T-helper 1 cell treated with Interleukin-12 subunit alpha and Interleukin-12 subunit beta and Interleukin-4 antibody, amounts not matched to agents 30 μg/mL and 1 μg/mL, for 36 hours (primary cell): ENCODE measurements at regions not wholly inside any gene's neighbourhood (a gene's known extent, or its start where the extent isn't known, plus 50 kb on each side); places are given as distances from the start of the nearest gene placed in this dataset.
"Not testable (repeated sequence)": the region's sequence is repeated elsewhere in the genome, so short reads cannot be mapped to it uniquely, and the experiment has no call there.

Experiments
- H3K27ac Mint-ChIP-seq: one replicate; pipeline ENCODE4 v1.8.0; 2021; ENCODE audit warnings: mild to moderate bottlenecking, mixed read lengths
- H3K27me3 Mint-ChIP-seq: one replicate; pipeline ENCODE4 v1.8.0; 2021; ENCODE audit warnings: low read depth, mixed read lengths
- H3K36me3 Mint-ChIP-seq: one replicate; pipeline ENCODE4 v1.8.0; 2021; ENCODE audit warnings: low read depth, mixed read lengths
- H3K4me1 Mint-ChIP-seq: one replicate; pipeline ENCODE4 v1.8.0; 2021; ENCODE audit warnings: low read depth, mixed read lengths
- H3K4me3 Mint-ChIP-seq: one replicate; pipeline ENCODE4 v1.8.0; 2021; ENCODE audit warnings: mild to moderate bottlenecking, moderate library complexity, mixed read lengths
- H3K9me3 Mint-ChIP-seq: one replicate; pipeline ENCODE4 v1.8.0; 2021; ENCODE audit warnings: mixed read lengths

DNA sequence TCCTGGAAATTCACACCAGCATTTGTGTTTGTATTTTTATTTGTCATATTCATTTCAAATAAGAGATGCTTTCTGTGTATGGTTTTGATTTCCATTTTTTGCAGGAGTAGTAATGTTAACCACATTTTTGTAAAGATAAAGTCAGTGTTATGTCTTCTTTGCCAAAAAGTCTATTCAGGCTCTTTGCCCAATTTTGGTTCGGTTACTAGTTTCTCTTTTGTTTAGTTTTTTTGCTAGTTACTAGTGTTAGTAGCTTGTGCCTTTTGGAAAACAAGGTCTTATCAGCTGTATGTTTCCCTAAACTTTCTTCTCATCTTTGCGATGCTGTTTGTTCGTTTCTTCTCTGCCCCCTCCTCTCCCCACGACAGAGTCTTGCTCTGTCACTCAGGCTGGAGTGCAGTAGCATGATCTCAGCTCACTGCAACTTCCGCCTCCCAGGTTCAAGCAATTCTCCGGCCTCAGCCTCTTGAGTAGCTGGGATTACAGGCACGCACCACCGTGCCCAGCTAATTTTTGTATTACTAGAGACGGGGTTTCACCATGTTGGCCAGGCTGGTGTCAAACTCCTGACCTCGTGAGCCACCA lies 112.3 kb upstream of the GRK3 start:
- Mint-ChIP-seq H3K36me3 (peaks cover 21% of the 10 kb centered on the region), H3K4me1 (peaks cover 51% of the 10 kb centered on the region)

DNA sequence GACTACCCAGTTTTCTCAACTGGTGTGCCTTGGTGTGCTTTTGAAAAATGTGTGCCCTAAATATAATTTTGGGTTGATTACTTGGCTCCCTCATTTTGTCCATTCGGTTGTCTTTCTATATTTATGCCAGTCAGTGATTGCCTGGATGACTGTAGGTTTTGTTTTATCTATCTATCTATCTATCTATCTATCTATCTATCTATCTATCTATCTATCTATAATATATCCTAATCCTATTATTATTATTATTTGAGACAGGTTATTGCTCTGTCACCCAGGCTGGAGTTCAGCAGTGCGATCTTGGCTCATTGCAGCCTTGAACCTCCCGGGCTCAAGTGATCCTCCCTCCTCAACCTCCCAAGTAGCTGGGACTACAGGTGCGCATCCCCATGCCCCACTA lies 111.4 kb upstream of the GRK3 start:
- Mint-ChIP-seq H3K36me3 (peaks cover 21% of the 10 kb centered on the region), H3K9me3 (no peaks in the 10 kb centered on the region), H3K4me1 (peaks cover 46% of the 10 kb centered on the region), H3K27me3 (no peaks in the 10 kb centered on the region), H3K4me3 (no peak overlapping the region), H3K27ac (peak overlapping the region; percentile 43)

More for the DNA sequence above, 112.3 kb upstream of the GRK3 start:
- peak overlapping the region; percentile 25 for H3K4me3 Mint-ChIP-seq
- H3K9me3 Mint-ChIP-seq = no peaks in the 10 kb centered on the region
- H3K27ac Mint-ChIP-seq = peak overlapping the region; percentile 26
- no peaks in the 10 kb centered on the region for H3K27me3 Mint-ChIP-seq

DNA sequence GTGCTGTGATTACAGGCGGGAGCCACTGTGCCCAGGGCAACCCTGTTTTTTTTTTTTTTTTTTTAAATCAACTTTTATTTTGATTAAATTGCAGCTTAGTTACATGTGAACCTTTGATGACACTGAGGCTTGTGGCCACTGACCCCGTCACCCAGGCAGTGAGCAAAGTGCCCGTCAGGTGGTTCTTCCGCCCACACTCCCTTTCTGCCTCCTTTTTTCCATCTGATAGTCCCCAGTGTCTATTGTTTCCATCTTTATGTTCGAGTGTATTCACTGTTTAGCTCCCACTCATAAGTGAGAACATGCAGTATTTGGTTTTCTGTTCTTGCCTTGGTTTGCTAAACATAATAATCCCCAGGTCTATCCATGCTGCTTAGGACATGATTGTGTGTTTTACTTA lies 110.9 kb upstream of the GRK3 start:
- Mint-ChIP-seq H3K36me3 (peaks cover 23% of the 10 kb centered on the region), H3K9me3 (no peaks in the 10 kb centered on the region), H3K4me1 (peaks cover 46% of the 10 kb centered on the region), H3K27ac (no peak overlapping the region), H3K27me3 (no peaks in the 10 kb centered on the region), H3K4me3 (no peak overlapping the region)

DNA sequence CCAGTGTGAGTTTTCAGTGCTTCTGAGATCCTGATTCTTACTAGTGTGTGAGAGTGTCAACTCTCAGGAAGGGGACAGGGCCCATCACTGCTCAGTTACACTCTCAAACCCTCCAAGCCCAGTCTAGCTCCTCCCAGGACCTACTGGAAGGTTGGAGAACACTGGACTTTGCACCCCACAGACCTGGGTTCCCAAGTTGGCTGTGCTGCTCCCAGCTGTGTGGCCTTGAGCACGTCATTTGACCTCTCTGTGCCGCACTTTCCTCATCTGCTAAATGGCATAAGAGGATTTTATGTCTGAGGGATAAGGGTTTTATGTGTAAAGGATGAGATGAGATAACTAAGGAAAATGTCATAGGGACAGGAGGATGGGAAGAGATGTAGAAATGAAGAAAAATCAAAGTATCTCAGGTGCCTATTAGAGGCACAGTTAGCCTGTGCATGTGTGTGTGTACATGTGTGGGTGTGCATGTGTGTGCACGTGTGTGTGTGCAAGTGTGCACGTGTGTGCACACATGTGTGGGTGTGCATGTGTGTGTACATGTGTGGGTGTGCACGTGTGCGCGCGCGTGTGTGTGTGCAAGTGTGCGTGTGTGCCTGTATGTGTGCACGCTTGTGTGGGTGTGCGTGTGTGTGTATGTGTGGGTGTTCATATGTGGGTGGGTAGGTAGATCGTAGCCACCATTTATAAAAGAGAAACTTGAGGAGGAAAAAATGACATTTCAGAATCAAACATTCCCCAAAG lies 108.0 kb upstream of the GRK3 start:
- H3K27me3 Mint-ChIP-seq, H3K4me3 Mint-ChIP-seq, H3K9me3 Mint-ChIP-seq: not testable (repeated sequence)
- H3K4me1 Mint-ChIP-seq = peaks cover 24% of the 10 kb centered on the region
- peaks cover 34% of the 10 kb centered on the region for H3K36me3 Mint-ChIP-seq
- peak overlapping the region; percentile 20 for H3K27ac Mint-ChIP-seq

DNA sequence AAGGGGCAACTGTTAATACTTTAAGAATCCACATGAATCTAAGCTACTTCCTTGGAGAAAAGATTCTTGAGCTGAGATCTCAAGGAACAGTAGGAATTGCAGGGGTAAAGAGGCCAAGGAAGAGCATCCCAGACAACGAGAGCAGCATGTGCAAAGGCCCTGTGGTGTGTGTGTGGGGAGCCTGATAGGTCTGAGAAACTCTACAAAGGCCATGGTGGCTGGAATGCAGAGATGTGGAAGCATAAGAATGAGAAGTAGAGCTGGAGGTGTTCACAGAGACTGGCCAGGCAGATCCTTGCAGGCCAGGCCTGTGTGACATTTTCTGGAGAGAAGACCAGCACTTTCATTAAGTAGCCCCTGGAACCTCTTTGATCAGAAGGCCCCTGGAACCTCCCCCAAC lies 105.8 kb upstream of the GRK3 start:
- H3K9me3 Mint-ChIP-seq, H3K4me3 Mint-ChIP-seq, H3K27ac Mint-ChIP-seq, H3K27me3 Mint-ChIP-seq: not testable (repeated sequence)
- peaks cover 35% of the 10 kb centered on the region for H3K36me3 Mint-ChIP-seq
- H3K4me1 Mint-ChIP-seq = peaks cover 16% of the 10 kb centered on the region

GRCh38 chr22:25460682-25461081 lies 103.8 kb upstream of the GRK3 start:
- H3K36me3 Mint-ChIP-seq = peaks cover 34% of the 10 kb centered on the region
- H3K4me3 Mint-ChIP-seq, H3K27ac Mint-ChIP-seq, H3K27me3 Mint-ChIP-seq, H3K9me3 Mint-ChIP-seq: not testable (repeated sequence)
- peaks cover 16% of the 10 kb centered on the region for H3K4me1 Mint-ChIP-seq

GRCh38 chr22:25461301-25461700 lies 103.2 kb upstream of the GRK3 start:
- Mint-ChIP-seq H3K4me1 (peaks cover 19% of the 10 kb centered on the region), H3K9me3 (no peaks in the 10 kb centered on the region), H3K36me3 (peaks cover 35% of the 10 kb centered on the region), H3K27me3 (no peaks in the 10 kb centered on the region), H3K27ac (no peak overlapping the region), H3K4me3 (no peak overlapping the region)

DNA sequence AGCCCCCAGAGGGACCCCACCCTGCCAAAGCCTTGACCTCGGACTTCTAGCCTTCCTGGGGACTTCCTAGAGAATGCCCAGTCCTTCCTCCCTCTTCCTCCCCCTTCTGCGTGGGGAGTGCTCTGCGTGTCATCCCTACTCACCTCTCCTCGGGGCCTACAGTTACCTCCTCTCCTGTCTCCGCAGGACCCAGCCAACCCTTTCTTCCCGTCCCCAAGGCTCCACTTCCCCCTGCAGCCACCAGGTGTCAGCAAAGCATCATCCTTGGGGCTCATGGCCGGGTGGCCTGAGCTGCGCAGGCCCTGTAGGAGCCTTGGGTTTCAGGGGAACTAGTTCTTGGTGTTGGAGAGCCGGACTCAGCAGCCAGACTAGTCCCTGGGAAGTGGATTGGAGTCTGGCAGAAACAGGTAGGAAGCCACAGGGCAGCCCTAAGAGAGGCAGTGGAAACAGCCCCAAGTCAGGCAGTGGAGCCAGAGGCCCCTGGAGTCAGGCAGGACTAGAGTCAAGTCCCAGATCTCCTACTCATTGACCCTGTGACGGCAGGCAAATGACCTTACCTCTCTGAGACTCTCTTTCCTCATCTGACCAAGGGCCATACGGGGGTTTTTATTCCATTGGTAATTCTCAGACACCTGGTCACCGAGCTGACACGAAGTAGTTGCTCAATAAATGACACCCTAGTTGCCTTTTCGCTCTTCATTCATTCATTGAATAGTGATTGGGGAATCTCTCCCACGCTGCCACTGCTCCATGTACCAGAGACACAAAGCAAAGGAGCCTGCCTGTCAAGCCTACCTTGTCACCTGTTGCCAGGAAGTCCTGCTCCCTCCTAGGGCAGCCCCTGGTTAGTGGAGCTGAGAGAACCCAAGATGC lies 101.8 kb upstream of the GRK3 start:
- Mint-ChIP-seq H3K27ac (peak overlapping the region; percentile 63), H3K36me3 (peaks cover 29% of the 10 kb centered on the region), H3K4me1 (peaks cover 16% of the 10 kb centered on the region)
- H3K4me3 Mint-ChIP-seq, H3K27me3 Mint-ChIP-seq, H3K9me3 Mint-ChIP-seq: not testable (repeated sequence)

DNA sequence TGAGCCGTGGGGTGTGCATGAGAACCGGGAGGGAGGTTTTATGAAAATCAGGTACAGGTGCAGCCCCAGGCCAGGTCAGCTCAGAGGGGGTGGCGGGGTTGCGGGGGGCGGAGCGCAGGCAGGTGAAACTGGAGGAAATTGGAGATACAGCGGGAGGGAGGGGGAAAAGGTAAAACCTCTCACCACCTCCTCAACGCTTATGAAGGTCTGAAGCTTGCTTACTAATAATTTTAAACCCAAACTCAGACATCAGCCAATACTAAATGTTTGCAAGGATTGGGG lies 101.2 kb upstream of the GRK3 start:
- H3K4me3 Mint-ChIP-seq, H3K27ac Mint-ChIP-seq, H3K27me3 Mint-ChIP-seq, H3K9me3 Mint-ChIP-seq: not testable (repeated sequence)
- Mint-ChIP-seq H3K36me3 (peaks cover 29% of the 10 kb centered on the region), H3K4me1 (peaks cover 16% of the 10 kb centered on the region)

GRCh38 chr22:25464326-25464725 lies 100.1 kb upstream of the GRK3 start:
- H3K36me3 Mint-ChIP-seq = peaks cover 24% of the 10 kb centered on the region
- not testable (repeated sequence) for H3K27me3 Mint-ChIP-seq, H3K4me3 Mint-ChIP-seq, H3K9me3 Mint-ChIP-seq, H3K27ac Mint-ChIP-seq
- H3K4me1 Mint-ChIP-seq = peaks cover 16% of the 10 kb centered on the region

GRCh38 chr22:25465949-25466348 lies 98.5 kb upstream of the GRK3 start:
- peaks cover 16% of the 10 kb centered on the region for H3K4me1 Mint-ChIP-seq
- H3K9me3 Mint-ChIP-seq = no peaks in the 10 kb centered on the region
- H3K27ac Mint-ChIP-seq = no peak overlapping the region
- H3K27me3 Mint-ChIP-seq = no peaks in the 10 kb centered on the region
- H3K4me3 Mint-ChIP-seq = no peak overlapping the region
- H3K36me3 Mint-ChIP-seq = peaks cover 15% of the 10 kb centered on the region

GRCh38 chr22:25472382-25472781 lies 92.1 kb upstream of the GRK3 start:
- no peak overlapping the region for H3K4me3 Mint-ChIP-seq
- H3K36me3 Mint-ChIP-seq = peaks cover 13% of the 10 kb centered on the region
- peaks cover 4% of the 10 kb centered on the region for H3K4me1 Mint-ChIP-seq
- peaks cover 8% of the 10 kb centered on the region for H3K9me3 Mint-ChIP-seq
- no peak overlapping the region for H3K27ac Mint-ChIP-seq
- H3K27me3 Mint-ChIP-seq = no peaks in the 10 kb centered on the region

DNA sequence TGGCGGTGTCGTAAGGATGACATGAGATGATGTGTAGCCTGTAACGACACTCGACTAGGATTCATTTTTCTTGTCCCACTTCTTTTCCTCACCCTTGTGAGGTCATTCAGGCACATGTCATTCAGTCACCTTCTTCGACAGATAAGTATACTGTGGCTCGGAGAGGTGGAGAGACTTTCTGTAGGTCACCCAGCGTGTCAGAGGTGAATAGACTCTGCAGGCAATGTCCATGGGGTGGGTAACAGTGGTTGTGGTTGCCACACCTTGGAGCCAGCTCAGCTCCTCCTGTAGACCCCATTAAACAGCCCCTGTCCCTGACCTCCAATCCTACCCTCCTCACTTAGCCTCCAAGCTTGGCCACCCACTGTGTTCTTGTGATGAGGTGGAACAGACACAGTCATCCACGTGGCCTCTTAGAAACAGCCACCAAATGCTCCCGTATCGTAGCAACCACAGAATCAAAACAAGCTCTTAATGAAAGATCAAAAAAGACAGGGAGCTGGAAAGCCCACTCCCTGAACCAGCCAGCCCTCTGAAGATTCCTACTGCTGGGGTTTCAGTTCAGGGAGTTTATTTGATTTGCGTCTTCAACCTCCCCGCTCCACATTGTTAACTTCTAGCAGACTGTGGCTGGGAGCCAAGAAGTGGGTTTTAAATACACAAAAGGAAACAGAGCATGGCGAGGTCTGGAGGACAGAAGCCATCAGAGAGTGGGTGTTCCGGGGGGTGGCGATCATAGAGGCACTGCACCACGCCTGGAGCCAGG lies 89.0 kb upstream of the GRK3 start:
- Mint-ChIP-seq H3K27me3 (no peaks in the 10 kb centered on the region), H3K27ac (no peak overlapping the region), H3K36me3 (peaks cover 20% of the 10 kb centered on the region)

GRCh38 chr22:25477358-25477757 lies 87.1 kb upstream of the GRK3 start:
- H3K36me3 Mint-ChIP-seq = peaks cover 31% of the 10 kb centered on the region
- H3K4me1 Mint-ChIP-seq = peaks cover 4% of the 10 kb centered on the region

More for the DNA sequence above, 89.0 kb upstream of the GRK3 start:
- Mint-ChIP-seq H3K9me3 (peaks cover 13% of the 10 kb centered on the region), H3K4me3 (no peak overlapping the region), H3K4me1 (peaks cover 4% of the 10 kb centered on the region)

More at GRCh38 chr22:25477358-25477757, 87.1 kb upstream of the GRK3 start:
- no peaks in the 10 kb centered on the region for H3K27me3 Mint-ChIP-seq
- H3K27ac Mint-ChIP-seq = no peak overlapping the region
- H3K4me3 Mint-ChIP-seq = no peak overlapping the region
- peaks cover 16% of the 10 kb centered on the region for H3K9me3 Mint-ChIP-seq
